B cell (primary cell): ENCODE measurements at regions not wholly inside any gene's neighbourhood (a gene's known extent, or its start where the extent isn't known, plus 50 kb on each side); places are given as distances from the start of the nearest gene placed in this dataset.

Source experiments
- EZH2 ChIP-seq: IDR thresholded peaks from 2 replicates; pipeline ENCODE4 v1.6.1; 2012; ENCODE audit warnings: borderline replicate concordance, low read depth, mild to moderate bottlenecking, moderate library complexity, low read length; ENCODE audit not compliant: insufficient read depth, poor library complexity, severe bottlenecking
- TF ChIP-seq, protein P1 (sequence below): fragments of 200-600 bp; IDR thresholded peaks from one replicate; pipeline ENCODE4 v1.8.0; 2022; ENCODE audit warnings: antibody characterized with exemption, mild to moderate bottlenecking

- TF ChIP-seq, protein P1, sequence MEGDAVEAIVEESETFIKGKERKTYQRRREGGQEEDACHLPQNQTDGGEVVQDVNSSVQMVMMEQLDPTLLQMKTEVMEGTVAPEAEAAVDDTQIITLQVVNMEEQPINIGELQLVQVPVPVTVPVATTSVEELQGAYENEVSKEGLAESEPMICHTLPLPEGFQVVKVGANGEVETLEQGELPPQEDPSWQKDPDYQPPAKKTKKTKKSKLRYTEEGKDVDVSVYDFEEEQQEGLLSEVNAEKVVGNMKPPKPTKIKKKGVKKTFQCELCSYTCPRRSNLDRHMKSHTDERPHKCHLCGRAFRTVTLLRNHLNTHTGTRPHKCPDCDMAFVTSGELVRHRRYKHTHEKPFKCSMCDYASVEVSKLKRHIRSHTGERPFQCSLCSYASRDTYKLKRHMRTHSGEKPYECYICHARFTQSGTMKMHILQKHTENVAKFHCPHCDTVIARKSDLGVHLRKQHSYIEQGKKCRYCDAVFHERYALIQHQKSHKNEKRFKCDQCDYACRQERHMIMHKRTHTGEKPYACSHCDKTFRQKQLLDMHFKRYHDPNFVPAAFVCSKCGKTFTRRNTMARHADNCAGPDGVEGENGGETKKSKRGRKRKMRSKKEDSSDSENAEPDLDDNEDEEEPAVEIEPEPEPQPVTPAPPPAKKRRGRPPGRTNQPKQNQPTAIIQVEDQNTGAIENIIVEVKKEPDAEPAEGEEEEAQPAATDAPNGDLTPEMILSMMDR, result no peak
- no peak for TF ChIP-seq EZH2
These were observed 74.5 kb upstream of the APC start for GRCh38 chr5:112663146-112663545.
